Neural cell (in vitro differentiated cells): ENCODE measurements at regions not wholly inside any gene's neighbourhood (a gene's known extent, or its start where the extent isn't known, plus 50 kb on each side); places are given as distances from the start of the nearest gene placed in this dataset.

Experiments used
- CTCF ChIP-seq: fragments of 450-650 bp; IDR thresholded peaks from 2 replicates; pipeline ENCODE4 v1.5.1; 2014; ENCODE audit warnings: antibody characterized with exemption, mild to moderate bottlenecking, moderate library complexity; ENCODE audit not compliant: poor library complexity, severe bottlenecking
- EP300 ChIP-seq: fragments of 450-650 bp; conservative IDR thresholded peaks from 2 replicates; pipeline ENCODE4 v1.6.1; 2014; ENCODE audit warnings: antibody characterized with exemption, mild to moderate bottlenecking, moderate library complexity; ENCODE audit not compliant: poor library complexity, severe bottlenecking
- EZH2 ChIP-seq: fragments of 200-600, 300-800 bp; shearing (Covaris generic), sonication (generic); IDR thresholded peaks from 2 replicates; pipeline ENCODE4 v1.6.1; 2014; ENCODE audit warnings: antibody characterized with exemption, low read length, borderline replicate concordance, mild to moderate bottlenecking; ENCODE audit not compliant: insufficient read depth, poor library complexity, severe bottlenecking
- POLR2AphosphoS5 ChIP-seq: IDR thresholded peaks from 2 replicates; pipeline ENCODE4 v1.6.1; 2012
- RAD21 ChIP-seq: fragments of 450-650 bp; conservative IDR thresholded peaks from 2 replicates; pipeline ENCODE4 v1.6.1; 2014; ENCODE audit warnings: antibody characterized with exemption, mild to moderate bottlenecking, moderate library complexity
- TAF1 ChIP-seq: IDR thresholded peaks from 2 replicates; pipeline ENCODE4 v1.6.1; 2012; ENCODE audit warnings: low read depth
- TF ChIP-seq, protein P1 (sequence below): IDR thresholded peaks from 2 replicates; pipeline ENCODE4 v1.6.1; 2012; ENCODE audit warnings: borderline replicate concordance

- TF ChIP-seq TAF1 (no peak), CTCF (peak; percentile 55), POLR2AphosphoS5 (no peak), EZH2 (no peak), EP300 (no peak), RAD21 (peak; percentile 21)
- TF ChIP-seq, protein P1, sequence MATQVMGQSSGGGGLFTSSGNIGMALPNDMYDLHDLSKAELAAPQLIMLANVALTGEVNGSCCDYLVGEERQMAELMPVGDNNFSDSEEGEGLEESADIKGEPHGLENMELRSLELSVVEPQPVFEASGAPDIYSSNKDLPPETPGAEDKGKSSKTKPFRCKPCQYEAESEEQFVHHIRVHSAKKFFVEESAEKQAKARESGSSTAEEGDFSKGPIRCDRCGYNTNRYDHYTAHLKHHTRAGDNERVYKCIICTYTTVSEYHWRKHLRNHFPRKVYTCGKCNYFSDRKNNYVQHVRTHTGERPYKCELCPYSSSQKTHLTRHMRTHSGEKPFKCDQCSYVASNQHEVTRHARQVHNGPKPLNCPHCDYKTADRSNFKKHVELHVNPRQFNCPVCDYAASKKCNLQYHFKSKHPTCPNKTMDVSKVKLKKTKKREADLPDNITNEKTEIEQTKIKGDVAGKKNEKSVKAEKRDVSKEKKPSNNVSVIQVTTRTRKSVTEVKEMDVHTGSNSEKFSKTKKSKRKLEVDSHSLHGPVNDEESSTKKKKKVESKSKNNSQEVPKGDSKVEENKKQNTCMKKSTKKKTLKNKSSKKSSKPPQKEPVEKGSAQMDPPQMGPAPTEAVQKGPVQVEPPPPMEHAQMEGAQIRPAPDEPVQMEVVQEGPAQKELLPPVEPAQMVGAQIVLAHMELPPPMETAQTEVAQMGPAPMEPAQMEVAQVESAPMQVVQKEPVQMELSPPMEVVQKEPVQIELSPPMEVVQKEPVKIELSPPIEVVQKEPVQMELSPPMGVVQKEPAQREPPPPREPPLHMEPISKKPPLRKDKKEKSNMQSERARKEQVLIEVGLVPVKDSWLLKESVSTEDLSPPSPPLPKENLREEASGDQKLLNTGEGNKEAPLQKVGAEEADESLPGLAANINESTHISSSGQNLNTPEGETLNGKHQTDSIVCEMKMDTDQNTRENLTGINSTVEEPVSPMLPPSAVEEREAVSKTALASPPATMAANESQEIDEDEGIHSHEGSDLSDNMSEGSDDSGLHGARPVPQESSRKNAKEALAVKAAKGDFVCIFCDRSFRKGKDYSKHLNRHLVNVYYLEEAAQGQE = no peak
Observed at GRCh38 chrX:19912-20571, 261.1 kb upstream of the PLCXD1 start.
